Stimulated activated memory B cell treated with anti-CD40 and anti-IgM and Interleukin-4, amounts not matched to agents 10 μg/mL and 1 μg/mL and 100 μg/mL, for 72 hours (primary cell): ENCODE measurements at regions not wholly inside any gene's neighbourhood (a gene's known extent, or its start where the extent isn't known, plus 50 kb on each side); places are given as distances from the start of the nearest gene placed in this dataset.

Experiments used
- ATAC-seq: fragments of 150-1000 bp; cut with Tn5 transposase; 2 replicates; pipeline ENCODE4 v1.10.0; 2021
- H3K27ac Mint-ChIP-seq: one replicate; pipeline ENCODE4 v1.8.0; 2022; ENCODE audit warnings: mild to moderate bottlenecking, mixed read lengths
- H3K27me3 Mint-ChIP-seq: one replicate; pipeline ENCODE4 v1.8.0; 2022; ENCODE audit warnings: mixed read lengths
- H3K36me3 Mint-ChIP-seq: one replicate; pipeline ENCODE4 v1.8.0; 2022; ENCODE audit warnings: mixed read lengths
- H3K4me1 Mint-ChIP-seq: one replicate; pipeline ENCODE4 v1.8.0; 2022; ENCODE audit warnings: mixed read lengths
- H3K4me3 Mint-ChIP-seq: one replicate; pipeline ENCODE4 v1.8.0; 2022; ENCODE audit warnings: mild to moderate bottlenecking, moderate library complexity, mixed read lengths
- H3K9me3 Mint-ChIP-seq: one replicate; pipeline ENCODE4 v1.8.0; 2022; ENCODE audit warnings: mixed read lengths

GRCh38 chr2:9681427-9681817, 50.6 kb upstream of the YWHAQ start:
- Mint-ChIP-seq H3K4me3 (no peak overlapping the region), H3K4me1 (peaks cover 13% of the 10 kb centered on the region), H3K27ac (peak overlapping the region; percentile 7), H3K36me3 (no peaks in the 10 kb centered on the region), H3K9me3 (no peaks in the 10 kb centered on the region), H3K27me3 (no peaks in the 10 kb centered on the region)
- no peak for ATAC-seq

- H3K27me3 Mint-ChIP-seq = no peaks in the 10 kb centered on the region
- no peak for ATAC-seq
- H3K36me3 Mint-ChIP-seq = no peaks in the 10 kb centered on the region
- H3K4me1 Mint-ChIP-seq = peaks cover 11% of the 10 kb centered on the region
- H3K4me3 Mint-ChIP-seq = no peak overlapping the region
- H3K9me3 Mint-ChIP-seq = no peaks in the 10 kb centered on the region
- no peak overlapping the region for H3K27ac Mint-ChIP-seq
Observed at GRCh38 chr2:9685637-9686036, 54.8 kb upstream of the YWHAQ start.

DNA sequence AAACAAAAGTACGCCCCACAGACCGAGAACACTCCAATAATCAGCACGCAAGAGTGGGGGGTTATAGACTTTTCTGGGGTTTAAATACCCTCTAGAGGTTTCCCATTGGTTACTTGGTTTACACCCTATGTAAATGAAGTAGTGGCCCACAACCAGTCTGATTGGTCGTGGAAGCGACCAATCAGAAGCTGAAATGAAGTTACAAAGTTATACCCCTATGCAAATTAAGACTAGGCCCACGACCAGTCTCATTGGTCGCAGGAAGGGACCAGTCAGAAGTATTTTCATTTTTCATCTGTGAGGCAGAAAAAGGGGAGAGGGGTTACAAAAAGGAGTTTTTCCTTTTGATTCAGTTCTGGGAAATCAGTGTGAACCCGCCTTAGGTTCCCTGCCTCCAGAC, 55.3 kb upstream of the YWHAQ start:
- Mint-ChIP-seq H3K27me3 (no peaks in the 10 kb centered on the region), H3K36me3 (no peaks in the 10 kb centered on the region), H3K4me1 (peaks cover 7% of the 10 kb centered on the region), H3K27ac (no peak overlapping the region), H3K4me3 (no peak overlapping the region), H3K9me3 (no peaks in the 10 kb centered on the region)
- no peak for ATAC-seq

DNA sequence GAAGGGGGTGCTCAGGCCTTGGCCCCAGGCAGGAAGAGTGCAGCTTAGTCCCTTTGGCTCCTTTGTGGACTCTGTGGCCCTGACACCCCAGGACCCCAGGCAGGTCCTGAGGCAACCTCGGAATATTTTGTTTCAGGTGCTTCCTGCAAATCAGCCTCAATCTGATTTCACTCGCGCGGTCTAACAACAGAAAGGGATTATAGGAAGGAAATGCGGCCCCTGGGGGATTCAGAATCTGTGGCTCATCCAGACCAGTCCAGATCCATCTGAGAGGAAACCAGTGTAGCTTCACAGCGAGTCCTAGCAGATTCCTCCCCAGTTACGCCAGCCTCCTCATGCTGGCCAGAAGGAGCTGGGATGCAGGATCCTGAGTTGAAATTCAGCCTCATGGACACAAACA, 59.5 kb upstream of the YWHAQ start:
- no peak overlapping the region for H3K4me3 Mint-ChIP-seq
- no peaks in the 10 kb centered on the region for H3K9me3 Mint-ChIP-seq
- no peaks in the 10 kb centered on the region for H3K27me3 Mint-ChIP-seq
- peaks cover 8% of the 10 kb centered on the region for H3K4me1 Mint-ChIP-seq
- no peak overlapping the region for H3K27ac Mint-ChIP-seq
- no peaks in the 10 kb centered on the region for H3K36me3 Mint-ChIP-seq
- no peak for ATAC-seq

- peaks cover 8% of the 10 kb centered on the region for H3K4me1 Mint-ChIP-seq
- H3K4me3 Mint-ChIP-seq = no peak overlapping the region
- H3K27me3 Mint-ChIP-seq = no peaks in the 10 kb centered on the region
- no peaks in the 10 kb centered on the region for H3K36me3 Mint-ChIP-seq
- H3K27ac Mint-ChIP-seq = no peak overlapping the region
- H3K9me3 Mint-ChIP-seq = no peaks in the 10 kb centered on the region
- ATAC-seq = no peak
Observed at GRCh38 chr2:9690716-9691498, 60.1 kb upstream of the YWHAQ start.

DNA sequence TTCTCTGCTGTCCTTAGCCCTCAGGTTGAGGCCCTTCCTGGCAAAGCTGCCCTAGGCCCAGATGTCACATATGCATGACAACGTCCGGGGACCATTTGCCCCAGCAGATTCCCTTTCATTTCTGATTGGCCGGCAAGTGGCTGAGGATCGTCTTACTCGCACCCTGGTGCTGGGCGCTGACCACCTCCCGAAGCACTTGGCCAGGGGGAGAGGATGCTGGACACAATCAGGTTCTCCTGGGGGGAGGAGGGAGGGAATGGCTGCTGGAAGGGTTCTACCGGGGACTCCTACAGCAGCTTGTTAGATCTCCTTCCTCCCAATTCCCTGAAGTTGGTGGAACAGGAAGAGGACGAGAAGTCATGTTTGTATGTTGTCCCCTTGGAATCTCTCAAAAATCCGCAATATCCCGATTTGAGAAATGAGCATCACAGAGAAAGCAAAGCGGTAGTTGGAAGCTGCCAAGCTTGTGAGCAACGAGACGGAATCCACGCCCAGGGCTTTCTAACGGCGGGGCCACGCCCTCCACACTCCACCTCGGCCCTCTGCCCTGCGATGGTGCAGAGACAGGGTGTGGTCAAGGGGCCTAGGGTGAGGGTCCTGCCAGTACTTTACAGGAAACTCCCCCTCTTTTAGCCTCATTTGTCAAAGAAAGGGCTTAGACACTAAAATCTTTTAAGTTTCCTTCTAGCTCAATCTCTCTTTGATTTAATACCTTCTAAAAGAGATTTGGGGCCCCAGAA, 61.8 kb upstream of the YWHAQ start:
- no peaks in the 10 kb centered on the region for H3K9me3 Mint-ChIP-seq
- peaks cover 9% of the 10 kb centered on the region for H3K4me1 Mint-ChIP-seq
- H3K4me3 Mint-ChIP-seq = no peak overlapping the region
- H3K36me3 Mint-ChIP-seq = no peaks in the 10 kb centered on the region
- no peak for ATAC-seq
- peaks cover 2% of the 10 kb centered on the region for H3K27me3 Mint-ChIP-seq
- H3K27ac Mint-ChIP-seq = peak overlapping the region; percentile 40

GRCh38 chr2:9693196-9693491, 62.3 kb upstream of the YWHAQ start:
- Mint-ChIP-seq H3K9me3 (no peaks in the 10 kb centered on the region), H3K36me3 (no peaks in the 10 kb centered on the region), H3K27me3 (peaks cover 7% of the 10 kb centered on the region), H3K4me3 (no peak overlapping the region), H3K4me1 (peaks cover 14% of the 10 kb centered on the region), H3K27ac (peak overlapping the region; percentile 40)
- ATAC-seq = no peak

GRCh38 chr2:9693646-9694045, 62.8 kb upstream of the YWHAQ start:
- ATAC-seq = no peak
- Mint-ChIP-seq H3K36me3 (no peaks in the 10 kb centered on the region), H3K9me3 (no peaks in the 10 kb centered on the region), H3K27me3 (peaks cover 11% of the 10 kb centered on the region), H3K27ac (peak overlapping the region; percentile 40), H3K4me1 (peaks cover 17% of the 10 kb centered on the region), H3K4me3 (no peak overlapping the region)

- no peak for ATAC-seq
- Mint-ChIP-seq H3K27me3 (peaks cover 11% of the 10 kb centered on the region), H3K4me3 (no peak overlapping the region), H3K9me3 (no peaks in the 10 kb centered on the region), H3K27ac (no peak overlapping the region), H3K36me3 (no peaks in the 10 kb centered on the region), H3K4me1 (peaks cover 17% of the 10 kb centered on the region)
Observed at GRCh38 chr2:9694661-9695234, 64.0 kb upstream of the YWHAQ start.

DNA sequence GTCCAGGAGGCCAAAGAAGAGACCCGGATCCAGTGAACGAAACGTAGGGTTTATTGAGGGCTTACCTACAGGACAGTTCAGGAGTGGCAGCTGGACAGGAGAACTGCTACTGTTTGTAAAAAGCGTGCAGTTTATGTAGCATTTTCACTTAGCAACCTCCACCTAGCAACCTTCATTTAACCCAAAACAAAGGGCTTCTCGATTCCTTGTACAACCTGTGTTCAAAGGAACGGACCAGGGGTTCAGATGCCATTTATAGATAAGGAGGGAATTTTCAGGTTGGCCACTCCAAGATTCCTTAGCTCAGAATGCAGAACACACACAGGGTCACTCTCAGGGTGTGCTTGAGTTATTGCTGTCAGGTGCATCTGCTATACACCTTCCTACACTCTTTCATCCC, 65.1 kb upstream of the YWHAQ start:
- Mint-ChIP-seq H3K27me3 (peaks cover 11% of the 10 kb centered on the region), H3K9me3 (no peaks in the 10 kb centered on the region), H3K4me1 (peaks cover 17% of the 10 kb centered on the region), H3K36me3 (no peaks in the 10 kb centered on the region), H3K27ac (no peak overlapping the region), H3K4me3 (no peak overlapping the region)
- no peak for ATAC-seq

- Mint-ChIP-seq H3K4me1 (peaks cover 17% of the 10 kb centered on the region), H3K9me3 (no peaks in the 10 kb centered on the region)
- no peak for ATAC-seq
Observed at GRCh38 chr2:9696731-9697130, 65.9 kb upstream of the YWHAQ start.

DNA sequence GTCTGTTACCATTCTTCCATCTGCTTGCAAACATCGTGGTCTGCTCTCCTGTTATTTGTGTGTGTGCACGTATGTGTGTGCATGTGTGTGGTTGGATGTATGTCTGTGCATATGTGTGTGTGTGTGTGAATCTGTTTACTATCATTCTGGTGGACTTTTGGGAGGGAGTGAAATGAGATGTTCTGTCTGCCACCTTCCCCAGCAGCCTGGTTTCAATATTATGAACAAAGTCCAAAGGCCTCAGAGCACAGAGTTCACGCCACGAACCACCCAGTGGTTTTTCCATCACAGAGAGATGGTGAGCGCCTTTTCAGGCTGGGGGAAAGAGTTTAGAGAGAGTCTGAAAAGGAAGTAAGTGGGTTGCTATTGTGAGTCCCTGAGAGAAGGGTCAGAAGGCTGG, 67.1 kb upstream of the YWHAQ start:
- Mint-ChIP-seq H3K9me3 (peaks cover 6% of the 10 kb centered on the region), H3K4me1 (peaks cover 17% of the 10 kb centered on the region), H3K27ac (no peak overlapping the region), H3K36me3 (no peaks in the 10 kb centered on the region), H3K4me3 (no peak overlapping the region), H3K27me3 (peaks cover 20% of the 10 kb centered on the region)
- peak; percentile 40 for ATAC-seq

More at GRCh38 chr2:9696731-9697130, 65.9 kb upstream of the YWHAQ start:
- Mint-ChIP-seq H3K4me3 (no peak overlapping the region), H3K27me3 (peaks cover 11% of the 10 kb centered on the region), H3K36me3 (no peaks in the 10 kb centered on the region), H3K27ac (no peak overlapping the region)

GRCh38 chr2:9699139-9700108, 68.6 kb upstream of the YWHAQ start:
- Mint-ChIP-seq H3K27me3 (peaks cover 23% of the 10 kb centered on the region), H3K4me3 (no peak overlapping the region), H3K9me3 (peaks cover 6% of the 10 kb centered on the region), H3K36me3 (no peaks in the 10 kb centered on the region), H3K4me1 (peaks cover 10% of the 10 kb centered on the region), H3K27ac (no peak overlapping the region)
- no peak for ATAC-seq

- Mint-ChIP-seq H3K27ac (no peak overlapping the region), H3K36me3 (no peaks in the 10 kb centered on the region), H3K4me1 (peaks cover 10% of the 10 kb centered on the region), H3K27me3 (peaks cover 29% of the 10 kb centered on the region), H3K4me3 (no peak overlapping the region), H3K9me3 (peaks cover 6% of the 10 kb centered on the region)
- no peak for ATAC-seq
Observed at GRCh38 chr2:9700109-9700495, 69.3 kb upstream of the YWHAQ start.

- Mint-ChIP-seq H3K27me3 (peaks cover 26% of the 10 kb centered on the region), H3K27ac (no peak overlapping the region), H3K9me3 (peaks cover 6% of the 10 kb centered on the region), H3K36me3 (no peaks in the 10 kb centered on the region), H3K4me1 (peaks cover 8% of the 10 kb centered on the region), H3K4me3 (no peak overlapping the region)
- no peak for ATAC-seq
Observed at GRCh38 chr2:9702604-9703084, 71.8 kb upstream of the YWHAQ start.
